HuH-7 (cell line): ENCODE measurements at regions not wholly inside any gene's neighbourhood (a gene's known extent, or its start where the extent isn't known, plus 50 kb on each side); places are given as distances from the start of the nearest gene placed in this dataset.

Source experiments
- DNase-seq: peaks from one replicate; pipeline ENCODE4 v3.0.0; 2011; ENCODE audit warnings: low spot score

DNA sequence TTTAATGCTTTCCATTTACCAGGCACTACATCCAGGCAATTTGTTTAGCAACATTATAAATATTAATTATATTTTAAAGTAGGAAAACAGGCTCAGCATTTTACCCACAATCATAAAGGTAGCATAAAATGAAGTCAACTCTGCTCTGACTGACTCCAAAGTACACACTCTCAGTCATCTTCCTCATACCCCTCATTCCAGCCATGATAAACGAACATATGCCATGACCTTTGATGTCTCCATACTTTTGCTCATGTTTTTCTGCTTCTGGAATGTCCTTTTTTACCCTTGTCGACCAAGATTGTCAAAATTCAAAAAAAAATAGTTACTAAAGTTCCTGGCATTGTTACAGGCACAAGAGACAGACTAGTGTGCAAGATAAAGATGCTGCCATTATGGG lies 77.7 kb upstream of the SOX6 start:
- no peak for DNase-seq

GRCh38 chr11:16430674-16431073 lies 74.3 kb upstream of the SOX6 start:
- DNase-seq = no peak

DNA sequence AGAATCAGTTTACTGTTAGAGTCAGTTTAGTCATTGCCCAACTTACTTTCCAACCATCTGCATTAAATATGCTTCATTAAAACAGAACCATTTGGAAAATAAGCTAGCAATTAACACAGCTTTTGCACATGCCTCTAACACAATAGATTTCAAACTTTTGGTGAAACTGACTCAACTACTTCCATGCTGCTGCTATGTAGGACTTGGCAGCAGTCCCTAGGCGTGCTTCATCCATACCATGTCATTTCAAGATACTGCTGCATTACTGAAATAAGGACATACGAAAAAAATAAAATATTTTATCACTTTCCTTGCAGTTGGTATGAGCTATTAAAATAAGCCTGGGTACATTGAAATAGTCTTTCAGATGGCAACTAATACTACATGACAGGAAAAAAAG lies 65.5 kb upstream of the SOX6 start:
- no peak for DNase-seq

DNA sequence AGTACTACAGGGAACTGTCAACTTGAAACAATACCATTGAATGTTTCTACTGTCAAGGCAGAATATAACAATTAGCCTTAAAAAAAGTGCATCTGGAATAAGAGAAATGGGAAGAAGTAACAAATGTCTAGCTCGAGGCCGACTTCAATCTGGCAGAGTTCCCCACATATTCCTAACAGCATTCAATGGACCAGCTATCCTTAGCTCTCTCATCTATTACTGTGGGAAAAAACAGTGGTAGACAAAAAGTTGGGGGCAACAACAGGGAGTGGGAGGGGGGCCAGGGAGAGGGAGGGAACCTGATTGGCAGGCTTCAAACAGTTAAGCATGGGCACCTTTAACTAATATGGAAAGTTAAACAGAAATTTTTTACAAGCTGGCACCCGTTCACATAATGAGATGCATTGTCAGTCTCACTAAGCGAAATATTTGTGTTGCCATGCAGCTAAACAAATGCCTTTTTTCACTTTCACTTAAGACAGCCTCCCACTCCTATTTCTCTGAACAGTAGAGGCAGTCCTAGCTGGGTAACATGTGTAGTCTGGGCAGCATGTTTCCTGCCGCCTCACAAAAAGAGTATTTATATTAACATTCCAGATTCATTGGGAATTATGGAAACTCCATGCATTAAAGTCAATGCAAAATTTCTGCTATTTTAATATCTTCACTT lies 62.2 kb upstream of the SOX6 start:
- DNase-seq = no peak

DNA sequence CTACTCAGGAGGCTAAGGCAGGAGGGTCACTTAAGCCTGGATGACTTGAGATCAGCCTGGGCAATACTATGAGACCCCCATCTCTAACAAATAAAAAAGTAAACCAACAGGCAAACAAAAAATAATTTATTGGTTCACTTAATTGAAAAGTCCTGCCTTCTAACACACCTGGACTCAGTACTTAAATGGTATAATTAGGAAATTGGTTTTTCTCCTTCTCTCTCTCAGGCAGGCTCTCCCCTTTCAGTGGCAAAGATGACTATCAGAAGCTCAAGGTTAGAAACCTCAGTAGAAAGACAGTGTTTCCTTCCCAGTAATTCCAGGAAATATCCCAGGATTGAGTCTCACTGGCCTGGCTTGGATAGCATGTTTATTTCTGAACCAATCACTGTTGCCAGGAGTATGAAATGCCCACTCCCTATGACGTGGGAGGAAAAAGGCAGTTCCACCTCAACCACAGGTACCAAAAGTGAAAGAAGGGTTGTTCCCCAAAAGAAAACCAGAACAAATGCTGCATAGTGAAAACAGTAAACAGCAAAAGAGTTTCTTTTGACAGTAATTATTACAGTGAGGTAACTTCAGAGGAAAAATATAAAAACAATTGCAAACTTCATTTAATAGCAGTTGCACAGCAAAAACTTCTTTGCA lies 56.3 kb upstream of the SOX6 start:
- DNase-seq = no peak

DNA sequence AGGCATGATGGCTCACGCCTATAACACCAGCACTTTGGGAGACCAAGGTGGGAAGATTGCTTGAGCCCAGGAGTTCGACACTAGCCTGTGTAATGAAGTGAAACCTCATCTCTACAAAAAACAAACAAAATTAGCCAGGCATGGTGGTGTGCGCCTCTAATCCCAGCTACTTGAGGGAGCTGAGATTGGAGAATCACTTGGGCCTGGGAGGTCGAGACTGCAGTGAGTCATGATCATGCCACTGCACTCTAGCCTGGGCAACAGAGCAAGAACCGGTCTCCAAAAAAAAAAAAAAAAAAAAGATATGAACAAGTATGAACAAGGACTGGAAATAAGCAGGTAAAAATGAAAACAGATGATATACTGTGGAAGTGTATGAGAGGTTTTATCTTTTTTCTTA lies 54.1 kb upstream of the SOX6 start:
- no peak for DNase-seq

- DNase-seq = no peak
Observed at GRCh38 chr11:16408619-16409018, 52.3 kb upstream of the SOX6 start.

GRCh38 chr11:16406226-16406625 lies 49.9 kb upstream of the SOX6 start:
- no peak for DNase-seq
